ENCODE measurements at regions not wholly inside any gene's neighbourhood (a gene's known extent, or its start where the extent isn't known, plus 50 kb on each side); places are given as distances from the start of the nearest gene placed in this dataset.

- H3K9me3 ChIP-seq = no peaks in the 10 kb centered on the region
- no peak for DNase-seq
- H3K36me3 ChIP-seq = no peaks in the 10 kb centered on the region
- 67 to 79% (median 72%) methylated on average over 5 of the region's 5 CpGs for WGBS, 3 donors
- no peaks in the 10 kb centered on the region for H3K4me1 ChIP-seq (ENCODE audit: insufficient read depth)
- intact Hi-C loops (cut with DNase I) = no loop called here
- no peaks in the 10 kb centered on the region for H3K27me3 ChIP-seq
- no peak overlapping the region for H3K4me3 ChIP-seq
- H3K27ac ChIP-seq = no peak overlapping the region
- TF ChIP-seq CTCF (IDR thresholded peaks at IDR 0.05) (no peak), EP300 (IDR thresholded peaks at IDR 0.05) (no peak), POLR2A (IDR thresholded peaks at IDR 0.05) (no peak)
These were observed 84.9 kb upstream of the TAB3 start for GRCh38 chrX:30973784-30974427.

GRCh38 chrX:30971774-30972603 lies 82.9 kb upstream of the TAB3 start:
- H3K4me1 ChIP-seq (ENCODE audit: insufficient read depth) = no peaks in the 10 kb centered on the region
- WGBS, 3 donors = 18 to 23% (median 21%) methylated on average over 10 of the region's 10 CpGs
- no peaks in the 10 kb centered on the region for H3K27me3 ChIP-seq
- H3K9me3 ChIP-seq = no peaks in the 10 kb centered on the region
- no peaks in the 10 kb centered on the region for H3K36me3 ChIP-seq
- intact Hi-C loops (cut with DNase I) = no loop called here
- H3K4me3 ChIP-seq = peak overlapping the region; percentile 14
- H3K27ac ChIP-seq = no peak overlapping the region
- TF ChIP-seq EP300 (IDR thresholded peaks at IDR 0.05) (no peak), POLR2A (IDR thresholded peaks at IDR 0.05) (no peak), CTCF (IDR thresholded peaks at IDR 0.05) (peak in 1 of 3 donors; percentile 26)
- DNase-seq = peak in 1 of 5 donors; percentile 18

- H3K36me3 ChIP-seq = no peaks in the 10 kb centered on the region
- TF ChIP-seq EP300 (IDR thresholded peaks at IDR 0.05) (no peak), CTCF (IDR thresholded peaks at IDR 0.05) (no peak), POLR2A (IDR thresholded peaks at IDR 0.05) (no peak)
- no peak overlapping the region for H3K27ac ChIP-seq
- no peaks in the 10 kb centered on the region for H3K27me3 ChIP-seq
- H3K9me3 ChIP-seq = no peaks in the 10 kb centered on the region
- 72 to 79% (median 76%) methylated on average over 4 of the region's 4 CpGs for WGBS, 3 donors
- H3K4me1 ChIP-seq (ENCODE audit: insufficient read depth) = no peaks in the 10 kb centered on the region
- DNase-seq = no peak
- H3K4me3 ChIP-seq = no peak overlapping the region
- intact Hi-C loops (cut with DNase I) = no loop called here
These were observed 78.5 kb upstream of the TAB3 start for GRCh38 chrX:30967516-30967915.

GRCh38 chrX:30965767-30966166 lies 76.7 kb upstream of the TAB3 start:
- no peak for DNase-seq
- 73 to 82% (median 75%) methylated on average over 5 of the region's 5 CpGs for WGBS, 3 donors
- Histone ChIP-seq H3K9me3 (no peaks in the 10 kb centered on the region), H3K27me3 (no peaks in the 10 kb centered on the region), H3K27ac (no peak overlapping the region), H3K36me3 (no peaks in the 10 kb centered on the region), H3K4me1 (ENCODE audit: insufficient read depth) (no peaks in the 10 kb centered on the region), H3K4me3 (no peak overlapping the region)
- intact Hi-C loops (cut with DNase I) = no loop called here
- TF ChIP-seq EP300 (IDR thresholded peaks at IDR 0.05) (no peak), POLR2A (IDR thresholded peaks at IDR 0.05) (no peak), CTCF (IDR thresholded peaks at IDR 0.05) (no peak)

All from ovary (tissue), 7 donors.